ENCODE measurements at regions not wholly inside any gene's neighbourhood (a gene's known extent, or its start where the extent isn't known, plus 50 kb on each side); places are given as distances from the start of the nearest gene placed in this dataset.

- H3K9ac ChIP-seq (ENCODE audit: low read length): no peak overlapping the region
- H4K20me1 ChIP-seq (ENCODE audit: insufficient read depth, low read length): no peaks in the 10 kb centered on the region
- no peak overlapping the region for H3K4me2 ChIP-seq (ENCODE audit: low read length)
- H3F3A ChIP-seq (ENCODE audit: insufficient read depth, low read length): no peaks in the 10 kb centered on the region
- no peaks in the 10 kb centered on the region for H3K9me2 ChIP-seq (ENCODE audit: low read depth, low read length)
- H3K79me2 ChIP-seq (ENCODE audit: insufficient read depth, low read length): no peaks in the 10 kb centered on the region
- no peak for TF ChIP-seq CTCF (IDR thresholded peaks at IDR 0.05; ENCODE audit: low read length)
- no peak for TF ChIP-seq EZH2 (IDR thresholded peaks at IDR 0.05; ENCODE audit: borderline replicate concordance, low read length)
- H2AFZ ChIP-seq (ENCODE audit: low read length): no peak overlapping the region
- no peak overlapping the region for H3K4me3 ChIP-seq (ENCODE audit: low read depth, low read length, poor library complexity, severe bottlenecking)
- no peaks in the 10 kb centered on the region for H3K9me3 ChIP-seq (ENCODE audit: low read length)
- H3K27me3 ChIP-seq (ENCODE audit: insufficient read depth, low read length): no peaks in the 10 kb centered on the region; the same call in 1 of the 2 replicates
- no peak overlapping the region for H3K27ac ChIP-seq (ENCODE audit: low read depth, low read length, poor library complexity, severe bottlenecking)
- no peaks in the 10 kb centered on the region for H3K4me1 ChIP-seq (ENCODE audit: insufficient read depth, low read length, severe bottlenecking)
- H3K36me3 ChIP-seq (ENCODE audit: insufficient read depth, low read length): no peaks in the 10 kb centered on the region
Observed at GRCh38 chr2:235212501-235213158, 260.8 kb downstream of the SH3BP4 start.

DNA sequence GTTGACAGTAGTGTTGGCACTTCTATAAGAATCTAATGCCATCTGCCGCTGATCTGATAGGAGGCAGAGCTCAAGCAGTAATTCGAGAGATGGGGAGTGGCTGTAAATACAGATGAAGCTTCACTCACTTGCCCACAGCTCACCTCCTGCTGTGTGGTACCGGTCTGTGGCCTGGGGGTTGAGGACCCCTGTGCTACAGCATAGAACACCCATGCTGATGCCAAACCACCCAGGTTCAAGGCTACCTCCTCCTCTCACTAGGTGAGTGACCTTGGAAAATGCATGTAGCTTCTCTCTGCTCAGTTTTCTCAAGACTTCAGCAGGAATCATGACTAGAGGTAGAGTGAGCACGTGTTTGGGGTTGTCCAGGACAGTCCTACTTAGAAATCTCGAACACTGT, 263.4 kb downstream of the SH3BP4 start:
- H3K79me2 ChIP-seq (ENCODE audit: insufficient read depth, low read length): no peaks in the 10 kb centered on the region
- no peak for TF ChIP-seq EZH2 (IDR thresholded peaks at IDR 0.05; ENCODE audit: borderline replicate concordance, low read length)
- TF ChIP-seq CTCF (IDR thresholded peaks at IDR 0.05; ENCODE audit: low read length): no peak
- H3K4me2 ChIP-seq (ENCODE audit: low read length): no peak overlapping the region
- H3F3A ChIP-seq (ENCODE audit: insufficient read depth, low read length): no peaks in the 10 kb centered on the region
- no peaks in the 10 kb centered on the region for H3K4me1 ChIP-seq (ENCODE audit: insufficient read depth, low read length, severe bottlenecking)
- H3K27me3 ChIP-seq (ENCODE audit: insufficient read depth, low read length): no peaks in the 10 kb centered on the region; the same call in 1 of the 2 replicates
- H3K9me3 ChIP-seq (ENCODE audit: low read length): no peaks in the 10 kb centered on the region
- no peak overlapping the region for H3K4me3 ChIP-seq (ENCODE audit: low read depth, low read length, poor library complexity, severe bottlenecking)
- H3K9ac ChIP-seq (ENCODE audit: low read length): no peak overlapping the region
- no peaks in the 10 kb centered on the region for H3K9me2 ChIP-seq (ENCODE audit: low read depth, low read length)
- H3K27ac ChIP-seq (ENCODE audit: low read depth, low read length, poor library complexity, severe bottlenecking): no peak overlapping the region
- no peak overlapping the region for H2AFZ ChIP-seq (ENCODE audit: low read length)
- H3K36me3 ChIP-seq (ENCODE audit: insufficient read depth, low read length): no peaks in the 10 kb centered on the region
- no peaks in the 10 kb centered on the region for H4K20me1 ChIP-seq (ENCODE audit: insufficient read depth, low read length)

DNA sequence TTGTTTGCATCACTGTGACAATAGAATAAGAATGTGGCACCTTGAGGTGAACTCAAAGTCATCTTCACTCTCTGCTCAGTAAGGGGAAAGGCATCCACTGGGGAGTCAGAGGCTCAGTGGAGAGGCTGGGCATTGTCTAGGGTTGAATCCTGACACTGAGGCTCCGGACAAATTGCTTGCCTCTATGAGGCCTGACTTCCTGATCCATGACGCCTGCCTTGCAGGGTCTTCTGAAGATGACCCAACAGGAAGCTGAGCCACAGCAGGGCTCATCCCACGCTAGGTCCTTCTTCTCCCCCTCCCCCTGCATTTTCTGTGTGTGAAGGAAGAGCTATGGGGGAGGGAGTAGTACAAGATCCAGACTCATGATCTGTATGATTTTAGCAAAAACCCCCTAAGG, 265.1 kb downstream of the SH3BP4 start:
- Histone ChIP-seq H3K27ac (ENCODE audit: low read depth, low read length, poor library complexity, severe bottlenecking) (no peak overlapping the region), H3K9ac (ENCODE audit: low read length) (no peak overlapping the region), H3K36me3 (ENCODE audit: insufficient read depth, low read length) (no peaks in the 10 kb centered on the region), H3K9me3 (ENCODE audit: low read length) (no peaks in the 10 kb centered on the region), H3K27me3 (ENCODE audit: insufficient read depth, low read length) (no peaks in the 10 kb centered on the region; the same call in 1 of the 2 replicates), H3K79me2 (ENCODE audit: insufficient read depth, low read length) (no peaks in the 10 kb centered on the region), H4K20me1 (ENCODE audit: insufficient read depth, low read length) (no peaks in the 10 kb centered on the region), H3K4me2 (ENCODE audit: low read length) (no peak overlapping the region), H2AFZ (ENCODE audit: low read length) (no peak overlapping the region), H3K4me1 (ENCODE audit: insufficient read depth, low read length, severe bottlenecking) (no peaks in the 10 kb centered on the region), H3K9me2 (ENCODE audit: low read depth, low read length) (no peaks in the 10 kb centered on the region), H3K4me3 (ENCODE audit: low read depth, low read length, poor library complexity, severe bottlenecking) (no peak overlapping the region), H3F3A (ENCODE audit: insufficient read depth, low read length) (no peaks in the 10 kb centered on the region)
- TF ChIP-seq CTCF (IDR thresholded peaks at IDR 0.05; ENCODE audit: low read length): no peak
